Brain microvascular endothelial cell (primary cell): ENCODE measurements at regions not wholly inside any gene's neighbourhood (a gene's known extent, or its start where the extent isn't known, plus 50 kb on each side); places are given as distances from the start of the nearest gene placed in this dataset.
"Not testable (repeated sequence)": the region's sequence is repeated elsewhere in the genome, so short reads cannot be mapped to it uniquely, and the experiment has no call there.

Source experiments
- DNase-seq: peaks from one replicate; pipeline ENCODE4 v3.0.0-alpha.2; 2020
- H3K27ac ChIP-seq: fragments of 250-450 bp; sonication (Bioruptor Pico); 2 replicates; pipeline ENCODE4 v1.5.1; 2020; ENCODE audit warnings: mild to moderate bottlenecking, moderate library complexity
- H3K27me3 ChIP-seq: fragments of 250-450 bp; sonication (Bioruptor Pico); replicated peaks from 2 replicates; pipeline ENCODE4 v1.5.1; 2020; ENCODE audit warnings: mild to moderate bottlenecking
- H3K36me3 ChIP-seq: fragments of 250-450 bp; sonication (Bioruptor Pico); replicated peaks from 2 replicates; pipeline ENCODE4 v1.5.1; 2020; ENCODE audit warnings: mild to moderate bottlenecking
- H3K4me3 ChIP-seq: 2 replicates; pipeline ENCODE4 v1.5.1; 2011; ENCODE audit warnings: low read depth, mild to moderate bottlenecking, control low read depth, low read length, moderate library complexity
- CTCF ChIP-seq: IDR thresholded peaks from 2 replicates; pipeline ENCODE4 v1.5.1; 2011; ENCODE audit warnings: low read depth, mild to moderate bottlenecking, moderate library complexity, low read length, control low read depth, inconsistent platforms; ENCODE audit errors: missing control alignments
- in situ Hi-C: cut with HindIII; loops from 2 replicates; pipeline ENCODE4 v1.10.0; 2017; ENCODE audit warnings: low sequenced_read_pairs, low pct_ligation_motif_present

DNA sequence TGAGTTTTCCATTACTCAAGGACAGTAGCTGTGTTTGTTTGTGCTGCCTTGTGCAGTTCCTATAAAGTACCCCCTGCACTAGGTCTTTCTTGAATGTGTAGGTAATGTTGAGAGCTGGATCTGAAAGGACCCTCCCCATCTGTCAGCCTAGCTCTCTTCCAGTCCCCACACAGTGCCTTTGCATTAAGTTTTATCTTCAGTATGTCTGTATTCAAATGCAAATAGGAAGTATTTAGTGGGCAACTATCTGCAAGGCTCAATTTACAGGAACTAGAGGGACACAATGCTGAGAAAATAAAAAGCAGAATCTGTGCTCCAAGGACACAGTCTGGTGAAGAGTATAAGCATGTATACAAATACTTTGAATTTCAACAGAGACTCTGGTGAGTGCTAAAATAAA lies 558.5 kb downstream of the RFC3 start:
- in situ Hi-C loops = no loop called here
- Histone ChIP-seq H3K27me3 (no peaks in the 10 kb centered on the region), H3K27ac (no peak overlapping the region), H3K4me3 (no peak overlapping the region), H3K36me3 (no peaks in the 10 kb centered on the region)
- no peak for TF ChIP-seq CTCF
- no peak for DNase-seq

DNA sequence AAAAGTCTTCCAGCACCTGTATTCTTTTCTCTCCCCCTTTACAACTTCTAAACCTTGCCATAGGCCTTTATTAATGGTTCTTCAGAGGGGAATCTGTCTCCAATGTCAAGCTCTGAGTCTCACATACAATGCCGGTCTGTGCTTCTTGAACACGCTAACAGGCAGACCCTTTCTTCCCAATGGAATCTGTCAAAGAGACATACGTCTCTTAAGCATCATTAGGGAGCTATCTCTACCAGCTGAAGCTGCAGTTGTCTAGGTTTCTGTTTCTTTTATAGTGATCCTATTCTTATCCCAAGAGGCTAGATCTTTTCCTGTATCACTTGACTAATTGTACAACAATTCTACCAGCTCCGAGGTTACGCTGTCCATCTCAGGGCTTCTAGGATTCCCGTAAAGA lies 560.8 kb upstream of the NBEA start:
- in situ Hi-C loops = no loop called here
- H3K36me3 ChIP-seq = no peaks in the 10 kb centered on the region
- H3K27me3 ChIP-seq = no peaks in the 10 kb centered on the region
- no peak for TF ChIP-seq CTCF
- no peak for DNase-seq
- no peak overlapping the region for H3K4me3 ChIP-seq
- no peak overlapping the region for H3K27ac ChIP-seq

- Histone ChIP-seq H3K4me3 (no peak overlapping the region), H3K27ac (no peak overlapping the region), H3K36me3 (no peaks in the 10 kb centered on the region), H3K27me3 (no peaks in the 10 kb centered on the region)
- no peak for DNase-seq
- no peak for TF ChIP-seq CTCF
- in situ Hi-C loops = no loop called here
Observed at GRCh38 chr13:34383728-34384127, 558.3 kb upstream of the NBEA start.

GRCh38 chr13:34386229-34386628 lies 555.8 kb upstream of the NBEA start:
- DNase-seq, H3K36me3 ChIP-seq, H3K27me3 ChIP-seq, in situ Hi-C loops, H3K27ac ChIP-seq, H3K4me3 ChIP-seq: not testable (repeated sequence)

DNA sequence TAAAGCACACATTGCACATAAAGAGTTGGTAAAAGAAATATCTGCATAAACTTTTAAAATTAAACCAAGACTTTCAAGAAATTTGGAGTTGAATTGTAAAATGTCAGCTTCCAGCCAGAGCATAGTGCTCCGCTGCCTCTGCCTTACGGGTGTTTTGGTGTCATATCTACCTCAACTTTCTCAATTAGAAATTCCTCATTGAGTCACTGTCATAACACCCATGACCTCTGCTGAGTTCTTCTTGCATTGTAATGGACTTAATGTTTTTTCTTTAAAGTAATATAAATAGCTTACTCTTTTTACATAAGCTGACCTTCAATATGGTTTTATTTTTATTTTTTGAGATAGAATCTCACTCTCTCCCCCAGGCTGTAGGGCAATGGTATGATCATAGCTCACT lies 551.0 kb upstream of the NBEA start:
- Histone ChIP-seq H3K27me3 (no peaks in the 10 kb centered on the region), H3K4me3 (no peak overlapping the region), H3K27ac (no peak overlapping the region), H3K36me3 (no peaks in the 10 kb centered on the region)
- in situ Hi-C loops = no loop called here
- TF ChIP-seq CTCF = no peak
- peak; percentile 60 for DNase-seq

GRCh38 chr13:34401696-34402095 lies 540.4 kb upstream of the NBEA start:
- no peaks in the 10 kb centered on the region for H3K36me3 ChIP-seq
- no peak for TF ChIP-seq CTCF
- DNase-seq = no peak
- in situ Hi-C loops = no loop called here
- H3K27ac ChIP-seq = no peak overlapping the region
- H3K4me3 ChIP-seq = no peak overlapping the region
- H3K27me3 ChIP-seq = no peaks in the 10 kb centered on the region
